LHCN-M2 (cell line): ENCODE measurements at regions not wholly inside any gene's neighbourhood (a gene's known extent, or its start where the extent isn't known, plus 50 kb on each side); places are given as distances from the start of the nearest gene placed in this dataset.
"Not testable (repeated sequence)": the region's sequence is repeated elsewhere in the genome, so short reads cannot be mapped to it uniquely, and the experiment has no call there.

ENCODE experiments used
- DNase-seq: peaks from one replicate; pipeline ENCODE4 v3.0.0-alpha.2; 2012; ENCODE audit warnings: low read depth

DNA sequence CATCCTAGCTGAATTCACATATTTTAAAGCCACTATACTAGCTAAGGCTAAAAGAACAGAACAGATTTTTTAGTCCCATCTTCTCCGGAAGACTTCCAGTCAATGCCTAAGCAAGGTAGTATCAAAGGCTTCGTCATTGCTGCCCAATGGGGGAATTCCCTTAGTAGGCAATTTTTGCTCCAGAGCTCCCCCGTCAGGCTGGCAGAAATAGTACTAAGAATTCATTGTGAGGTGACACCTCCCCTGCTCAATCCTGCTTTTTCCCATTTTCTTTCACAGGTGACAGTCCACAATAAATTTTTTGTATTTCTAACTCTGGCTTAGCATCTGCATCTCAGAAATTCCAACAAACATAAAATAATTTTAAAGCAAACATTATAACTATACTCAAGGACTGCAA lies 52.8 kb upstream of the SRSF6 start:
- DNase-seq, result no peak

DNA sequence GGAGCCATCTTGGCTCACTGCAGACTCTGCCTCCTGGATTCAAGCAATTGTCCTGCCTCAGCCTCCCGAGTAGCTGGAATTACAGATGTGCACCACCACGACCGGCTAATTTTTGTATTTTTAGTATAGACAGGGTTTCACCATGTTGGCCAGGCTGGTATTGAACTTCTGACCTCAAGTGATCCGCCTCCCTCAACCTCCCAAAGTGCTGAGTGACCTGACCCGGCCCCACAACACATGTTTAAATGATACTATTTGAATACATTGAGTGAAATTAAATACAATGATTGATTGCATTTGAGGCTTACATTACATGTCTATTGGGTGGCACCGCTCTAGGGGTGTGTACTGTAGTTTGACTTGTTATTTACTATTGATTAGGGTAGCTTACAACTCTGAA lies 56.8 kb upstream of the SRSF6 start:
- not testable (repeated sequence) for DNase-seq

DNA sequence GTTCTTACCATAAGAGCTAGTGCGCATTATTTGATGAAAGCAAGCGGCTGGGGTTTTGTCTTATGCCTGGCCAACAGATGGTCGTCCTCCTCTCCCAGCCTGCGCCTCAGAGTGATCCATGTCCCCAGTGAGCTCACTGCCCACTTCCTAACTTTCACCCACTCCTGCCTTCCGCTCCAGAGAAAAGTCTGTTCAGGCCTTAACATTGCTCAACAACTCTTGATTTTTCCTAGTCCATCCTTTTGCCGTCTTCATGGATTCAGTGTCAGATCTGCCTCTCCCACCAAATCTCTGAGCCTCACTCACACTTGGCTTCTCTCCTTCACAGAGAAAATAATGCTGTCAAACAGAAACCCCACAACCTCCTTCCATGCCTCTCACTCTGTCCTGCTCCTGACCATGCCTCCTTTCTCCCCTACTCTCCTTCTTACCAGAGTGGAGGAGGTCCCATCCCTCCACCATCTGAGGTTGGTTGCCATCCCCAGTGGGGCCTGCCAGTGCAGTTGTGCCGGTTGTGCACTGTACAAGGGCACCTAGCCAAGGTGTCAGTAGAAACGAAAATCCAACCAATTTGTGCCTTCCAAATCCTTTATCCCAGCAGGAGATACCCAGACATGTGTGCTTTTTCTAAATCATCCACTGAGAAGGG lies 58.9 kb upstream of the SRSF6 start:
- DNase-seq, result no peak

DNA sequence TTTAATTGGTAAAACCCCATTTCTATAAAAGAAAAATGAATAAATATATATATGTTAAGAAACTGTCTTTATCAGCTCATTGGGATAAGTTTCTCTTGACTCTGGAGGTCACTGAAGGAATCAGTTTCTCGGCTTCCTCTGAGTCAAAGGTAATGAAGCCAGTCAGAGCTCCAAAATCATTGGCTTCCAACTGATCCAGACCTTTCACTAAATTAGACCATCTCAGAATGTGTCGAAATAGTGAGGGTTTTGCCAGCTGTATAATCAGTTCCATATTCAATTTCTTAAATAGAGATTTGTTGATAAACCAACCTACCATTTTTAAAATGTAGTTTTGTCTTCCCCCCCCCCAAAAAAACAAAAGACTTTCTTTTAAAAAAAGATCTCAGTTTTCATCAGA lies 60.5 kb upstream of the SRSF6 start:
- no peak for DNase-seq

DNA sequence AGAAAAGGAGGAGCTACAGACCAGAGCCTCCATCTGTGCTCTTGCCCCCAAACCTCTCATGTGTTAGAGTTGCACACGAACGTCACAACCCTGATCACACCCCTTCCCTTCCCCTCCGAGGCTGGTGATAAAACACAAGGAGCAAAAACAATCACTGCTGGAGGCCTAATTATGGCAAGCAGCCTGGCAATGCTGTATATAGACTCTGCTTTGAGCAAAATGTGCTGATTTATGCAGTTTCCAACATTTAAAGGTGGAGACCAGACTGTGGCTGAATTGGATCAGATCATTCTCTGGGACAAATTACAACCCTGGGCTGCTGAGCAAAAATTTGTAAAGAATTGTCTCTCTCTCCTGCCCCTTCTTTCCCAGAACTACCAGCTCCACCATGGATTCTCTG lies 64.6 kb upstream of the SRSF6 start:
- DNase-seq, result no peak

DNA sequence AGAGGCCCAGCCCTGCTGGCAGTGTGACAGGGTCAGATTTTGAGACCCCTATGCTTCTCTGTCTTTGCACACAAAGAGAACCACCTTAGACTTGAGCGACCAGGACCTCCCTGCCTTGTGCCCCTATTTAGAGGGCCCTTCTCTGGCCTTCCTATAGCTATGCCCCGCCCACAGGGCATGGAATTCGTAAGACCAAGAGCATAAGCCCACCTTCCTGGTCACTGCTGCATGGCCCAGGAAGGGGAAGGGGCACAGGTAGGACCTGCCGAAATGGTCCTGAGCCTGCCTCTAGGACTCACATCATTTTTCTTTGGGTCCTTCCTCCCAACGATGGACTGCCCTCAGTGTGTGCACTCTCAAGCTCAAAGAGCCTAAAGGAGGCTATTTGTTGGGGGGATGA lies 65.1 kb upstream of the SRSF6 start:
- DNase-seq, result no peak

DNA sequence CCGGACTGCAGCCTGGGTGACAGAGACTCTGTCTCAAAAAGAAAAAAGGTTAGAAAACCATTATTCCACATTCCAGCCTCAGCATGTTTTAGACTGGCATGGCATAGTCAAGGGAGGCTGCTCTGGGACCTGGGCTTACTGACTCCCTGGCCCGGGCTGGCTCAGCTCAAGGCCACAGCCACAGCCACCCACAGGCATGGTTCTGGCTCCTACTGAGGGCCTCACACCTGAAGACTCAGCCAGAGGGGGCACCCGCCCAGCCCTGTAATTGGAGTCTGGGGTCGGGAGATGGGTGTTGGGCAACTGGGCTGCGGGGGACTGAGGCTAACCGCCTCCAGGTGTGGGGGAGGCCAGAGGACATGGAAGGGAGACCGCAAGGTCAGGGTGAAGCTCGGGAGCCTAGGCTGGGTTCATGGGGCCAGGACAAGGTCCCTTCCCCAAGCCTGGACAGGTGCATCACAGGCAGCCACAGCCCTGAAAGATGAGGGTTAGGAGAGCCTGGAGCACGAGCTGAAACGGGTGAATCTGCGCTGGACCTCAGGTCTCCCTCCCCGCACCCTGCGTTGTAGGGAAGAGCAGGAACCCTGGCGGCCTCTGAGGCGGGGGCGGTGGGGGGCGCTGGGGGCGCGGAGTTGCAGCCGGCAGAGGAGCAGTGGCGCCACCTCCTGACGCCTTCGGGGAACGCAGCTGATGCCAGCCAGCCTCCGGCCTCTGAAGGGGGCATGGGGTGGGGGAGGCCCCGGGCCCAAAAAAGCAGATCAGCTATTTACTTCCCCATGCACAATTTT lies 67.7 kb upstream of the SRSF6 start:
- no peak for DNase-seq

DNA sequence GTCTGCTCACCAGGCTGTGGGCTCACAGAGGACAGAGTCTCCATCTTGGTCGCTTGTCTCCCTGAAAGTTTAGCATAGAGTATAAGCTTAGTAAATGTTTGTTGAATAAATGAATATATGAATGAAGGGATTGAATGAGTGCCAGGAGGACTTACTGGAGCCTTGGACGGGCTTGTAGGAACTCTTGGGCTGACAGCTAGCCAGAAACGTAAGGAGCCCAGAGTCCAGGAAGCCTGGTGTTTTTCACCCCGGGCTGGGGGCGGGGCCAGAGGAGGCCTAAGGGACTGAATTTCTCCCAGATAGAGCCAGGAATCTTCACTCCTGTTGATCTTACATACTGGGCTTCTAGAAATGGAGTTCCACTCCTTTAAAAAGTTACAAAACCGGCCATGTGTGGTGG lies 68.5 kb upstream of the SRSF6 start:
- DNase-seq, result no peak

DNA sequence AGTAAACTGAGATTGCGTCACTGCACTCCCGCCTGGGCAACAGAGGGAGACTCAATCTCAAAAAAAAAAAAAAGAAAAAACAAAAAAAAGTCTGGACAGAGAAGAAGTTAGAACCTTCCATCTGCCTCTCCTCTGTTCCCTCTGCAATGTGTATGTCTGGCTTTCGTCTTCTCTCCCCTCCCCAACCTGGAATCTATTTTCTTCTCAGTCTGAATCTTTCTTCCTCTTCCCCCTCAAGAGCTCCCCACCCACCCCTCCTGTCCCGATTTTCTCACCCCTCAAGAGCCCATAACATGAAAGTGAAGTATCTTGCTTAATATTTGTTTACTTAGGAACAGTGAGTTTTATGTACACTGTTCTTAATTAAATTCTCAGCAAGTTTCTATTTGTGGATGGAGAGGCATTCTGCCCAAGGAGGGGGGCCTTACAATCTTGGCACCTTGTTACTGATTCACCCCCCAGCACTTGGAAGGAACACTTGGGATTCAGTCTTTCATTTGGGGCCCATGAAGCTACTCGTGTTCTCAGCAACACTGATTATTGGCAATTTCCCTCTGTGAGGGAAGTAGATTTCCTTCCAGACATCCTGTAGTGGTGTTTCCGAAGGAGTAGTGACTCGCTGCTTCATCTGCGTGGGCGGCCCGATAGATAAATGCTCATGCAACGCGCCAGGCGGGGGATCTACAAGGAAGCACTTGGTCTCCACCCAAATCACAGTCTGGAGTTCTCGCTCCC lies 69.3 kb upstream of the SRSF6 start:
- DNase-seq, result no peak

DNA sequence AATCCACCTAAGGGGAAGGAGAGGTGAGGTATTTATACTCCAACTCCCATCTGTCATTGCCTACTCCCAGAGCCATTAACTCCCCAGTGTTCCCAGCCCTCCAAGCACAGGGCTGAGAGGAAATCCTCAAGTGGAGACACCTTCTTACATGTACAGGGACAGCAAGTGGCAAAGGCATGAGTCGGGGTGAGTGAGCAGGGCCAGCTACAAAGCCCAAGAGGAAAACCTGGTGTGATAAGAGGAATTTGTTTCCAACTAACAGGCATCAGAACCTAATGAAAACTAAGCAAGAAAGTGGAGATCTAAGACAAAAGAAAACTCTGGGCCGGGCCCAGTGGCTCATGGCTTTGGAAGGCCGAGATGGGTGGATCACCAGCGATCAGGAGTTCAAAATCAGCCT lies 70.0 kb upstream of the SRSF6 start:
- DNase-seq, result no peak

DNA sequence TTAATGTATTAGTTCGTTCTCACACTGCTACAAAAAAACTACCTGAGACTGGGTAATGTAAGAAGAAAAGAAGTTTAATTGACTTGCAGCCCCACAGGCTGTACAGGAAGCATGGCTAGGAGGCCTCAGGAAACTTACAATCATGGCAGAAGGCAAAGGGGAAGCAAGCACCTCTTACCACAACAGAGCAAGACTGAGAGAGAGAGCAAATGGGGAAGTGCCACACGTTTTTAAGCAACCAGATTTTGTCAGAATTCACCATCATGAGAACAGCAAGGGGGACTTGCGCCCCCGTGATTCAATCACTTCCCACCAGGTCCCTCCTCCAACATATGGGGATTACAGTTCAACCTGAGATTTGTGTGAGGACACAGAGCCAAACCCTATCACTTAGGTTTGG lies 70.8 kb upstream of the SRSF6 start:
- no peak for DNase-seq

DNA sequence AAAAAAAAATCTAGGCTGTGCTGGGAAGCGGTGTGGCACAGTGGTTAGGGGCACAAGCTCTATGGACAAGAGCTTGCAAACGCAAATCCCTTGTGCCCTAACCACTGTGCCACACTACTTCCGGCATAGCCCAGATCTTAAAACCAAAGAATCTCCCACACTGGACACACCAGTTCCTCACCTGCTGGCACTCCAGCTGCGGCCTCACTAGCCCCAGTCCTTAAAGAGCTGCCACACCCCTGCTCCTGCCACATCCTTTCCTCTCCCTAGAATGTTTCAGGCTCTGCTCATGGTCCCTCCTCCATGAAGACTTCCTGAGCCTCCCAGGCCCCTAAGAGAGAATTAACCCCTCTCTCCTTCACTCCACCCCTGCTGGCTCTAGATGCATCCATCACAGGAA lies 71.8 kb upstream of the SRSF6 start:
- DNase-seq, result no peak

DNA sequence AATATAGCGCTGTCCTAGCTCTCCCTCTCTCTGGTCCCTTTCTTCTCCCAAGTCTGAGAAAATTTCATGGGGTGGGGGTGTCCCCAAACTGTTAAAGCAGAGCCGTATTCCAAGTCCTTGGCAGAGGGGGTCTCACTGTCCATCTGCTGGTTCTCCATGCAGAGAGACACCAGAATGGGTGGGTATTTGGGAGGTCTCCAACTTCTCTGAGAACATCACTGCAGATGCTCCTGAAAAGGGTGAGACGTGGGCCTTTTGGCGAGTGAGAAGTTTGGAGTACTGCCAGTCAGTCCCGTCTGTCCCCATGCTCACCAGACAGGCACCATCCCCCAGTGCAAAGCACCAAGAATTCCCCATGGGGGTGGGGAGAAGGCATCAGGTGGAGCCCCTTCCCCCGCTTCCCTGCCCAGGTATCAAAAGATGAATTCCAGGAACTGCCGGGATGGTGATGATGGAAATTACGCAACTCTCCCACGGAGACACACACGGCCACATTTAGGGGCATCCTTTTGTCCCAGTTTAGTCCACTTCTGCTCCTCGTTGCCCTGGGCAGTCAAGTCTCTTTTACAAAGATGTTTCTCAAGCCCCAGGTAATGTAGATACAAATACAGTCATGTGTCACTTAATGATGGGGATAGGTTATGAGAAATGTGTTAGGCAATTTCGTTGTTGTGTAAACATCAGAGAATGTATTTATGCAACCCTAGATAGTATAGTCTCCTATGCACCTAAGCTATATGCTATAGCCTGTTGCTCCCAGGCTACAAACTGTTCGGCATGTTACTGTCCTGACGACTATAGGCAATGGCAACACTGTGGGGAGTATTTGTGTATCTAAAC lies 73.4 kb upstream of the SRSF6 start:
- no peak for DNase-seq

DNA sequence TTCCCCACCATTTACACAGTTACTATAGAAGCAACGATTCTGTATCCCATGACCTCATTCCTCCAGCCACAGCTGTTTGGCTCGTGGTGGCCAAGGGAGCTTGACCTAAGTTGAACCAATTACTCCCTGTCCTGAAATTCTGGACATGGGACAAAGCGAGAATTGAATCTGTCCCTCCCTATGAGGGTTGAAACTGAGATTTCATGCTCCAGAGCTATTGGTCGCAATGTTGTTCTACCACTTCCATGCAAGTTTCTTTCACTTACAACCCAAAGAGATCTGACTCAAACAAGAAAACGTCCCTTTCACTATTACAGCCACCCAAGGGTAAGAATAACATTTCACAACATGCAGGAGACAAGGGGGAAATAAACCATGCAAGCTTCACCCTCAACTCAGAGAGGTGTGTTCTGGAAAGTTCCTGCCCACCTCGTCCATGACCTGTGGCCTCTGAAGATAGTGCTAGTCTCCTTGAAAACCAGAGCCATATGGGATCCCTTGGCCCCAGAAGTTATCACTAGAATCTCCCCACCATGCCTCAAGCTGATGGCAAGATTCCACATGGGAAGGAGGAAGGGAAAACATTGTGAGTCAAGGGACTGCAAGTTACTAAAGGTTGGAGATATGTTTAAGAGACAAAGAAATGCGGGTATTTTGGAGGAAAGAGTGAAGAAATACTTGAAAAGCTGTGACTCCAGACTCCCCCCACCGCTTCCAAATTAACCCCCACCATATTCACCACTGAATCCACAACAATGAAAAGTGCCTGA lies 74.5 kb upstream of the SRSF6 start:
- DNase-seq, result no peak

DNA sequence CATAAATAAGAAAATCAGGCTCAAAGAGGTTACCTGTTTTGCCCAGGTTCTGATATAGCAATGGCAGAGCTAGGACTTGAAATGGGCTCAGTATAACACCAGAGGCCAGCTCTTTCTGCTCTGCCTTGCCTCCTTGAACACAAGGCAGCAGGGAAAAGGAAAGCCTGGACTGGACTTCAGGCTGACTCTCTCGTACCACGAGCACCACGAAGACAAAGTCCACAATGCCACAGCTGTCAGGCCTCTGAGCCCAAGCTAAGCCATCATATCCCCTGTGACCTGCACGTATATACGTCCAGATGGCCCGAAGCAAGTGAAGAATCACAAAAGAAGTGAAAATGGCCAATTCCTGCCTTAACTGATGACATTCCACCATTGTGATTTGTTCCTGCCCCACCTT lies 75.6 kb upstream of the SRSF6 start:
- DNase-seq, result not testable (repeated sequence)

DNA sequence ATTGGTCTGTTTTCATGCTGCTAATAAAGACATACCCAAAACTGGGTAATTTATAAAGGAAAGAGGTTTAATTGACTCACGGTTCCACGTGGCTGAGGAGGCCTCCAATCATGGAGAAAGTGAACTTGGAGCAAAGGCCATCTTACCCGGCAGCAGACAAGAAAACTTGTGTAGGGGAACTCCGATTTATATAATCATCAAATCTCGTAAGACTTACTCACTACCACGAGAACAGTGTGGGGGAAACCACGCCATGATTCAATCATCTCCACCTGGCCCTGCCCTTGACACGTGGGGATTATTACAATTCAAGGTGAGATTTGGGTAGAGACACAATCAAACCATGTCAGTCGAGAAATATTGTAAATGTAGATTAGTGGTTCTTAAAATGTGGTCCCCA lies 76.2 kb upstream of the SRSF6 start:
- not testable (repeated sequence) for DNase-seq

DNA sequence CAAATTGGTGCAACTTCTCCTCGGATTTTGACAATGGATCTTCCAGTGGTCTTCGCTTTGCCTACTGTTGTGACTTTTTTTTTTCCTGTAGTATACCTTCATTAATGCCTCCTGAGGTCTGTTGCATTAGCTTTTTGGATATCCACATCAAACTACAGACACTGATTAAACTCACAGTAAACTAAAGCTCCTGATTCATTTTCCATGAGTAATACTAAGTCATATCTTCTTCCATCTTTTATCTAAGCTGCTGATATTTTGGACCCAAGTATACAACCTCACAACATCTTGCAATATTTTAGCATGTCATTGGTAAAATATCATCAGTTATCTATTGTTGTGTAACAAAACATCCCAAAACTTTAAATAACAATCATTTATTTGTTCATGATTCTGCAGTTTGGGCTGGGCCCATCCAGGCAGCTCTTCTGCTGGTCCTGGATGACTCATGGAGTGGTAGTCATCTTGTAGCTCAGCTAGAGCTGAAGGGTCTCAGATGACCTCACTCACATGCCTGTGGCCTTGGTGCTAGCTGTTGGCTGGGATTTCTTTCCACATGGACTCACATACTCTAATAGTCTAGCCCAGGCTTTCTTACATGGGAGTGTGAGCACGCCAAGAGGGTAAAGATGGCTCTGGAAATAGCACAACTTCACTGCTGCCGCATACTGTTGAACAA lies 78.3 kb upstream of the SRSF6 start:
- peak; percentile 13 for DNase-seq

DNA sequence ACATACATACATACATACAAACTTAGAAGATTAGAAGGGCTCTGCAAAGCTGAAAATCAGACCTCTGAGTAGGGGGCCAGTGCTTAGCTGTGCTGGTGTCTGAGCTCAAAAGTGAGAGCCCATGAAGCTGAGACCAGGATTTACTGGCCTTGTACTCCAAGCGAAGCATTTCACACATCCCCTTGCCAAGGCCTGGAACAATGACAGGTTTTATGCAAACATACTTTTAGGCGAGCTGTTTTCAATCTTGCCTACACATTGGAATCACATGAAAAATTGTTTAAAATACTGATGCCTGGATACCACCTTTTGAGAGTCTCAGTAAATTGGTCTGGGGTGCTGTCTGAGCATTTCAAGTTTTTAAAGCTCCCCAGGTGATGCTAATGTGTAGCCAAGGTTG lies 80.9 kb upstream of the SRSF6 start:
- no peak for DNase-seq

DNA sequence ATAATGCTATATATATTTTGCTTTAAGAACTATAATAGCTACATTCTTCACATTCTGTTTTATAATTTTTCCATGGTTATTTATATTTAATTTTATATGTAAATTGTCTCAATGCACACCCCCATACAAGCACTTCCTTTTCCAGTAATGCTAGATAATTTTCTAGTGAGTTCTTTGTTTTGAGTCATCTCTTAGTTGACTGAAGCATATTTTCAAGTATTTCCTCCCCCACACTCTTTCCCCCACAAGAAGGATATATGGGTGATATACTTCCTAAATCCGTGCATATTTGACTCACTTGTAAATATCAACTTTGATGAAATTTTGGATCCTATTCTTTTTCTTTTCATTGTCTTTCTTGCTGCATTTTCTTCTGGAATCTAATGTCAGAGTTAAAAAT lies 82.1 kb upstream of the SRSF6 start:
- DNase-seq, result no peak

DNA sequence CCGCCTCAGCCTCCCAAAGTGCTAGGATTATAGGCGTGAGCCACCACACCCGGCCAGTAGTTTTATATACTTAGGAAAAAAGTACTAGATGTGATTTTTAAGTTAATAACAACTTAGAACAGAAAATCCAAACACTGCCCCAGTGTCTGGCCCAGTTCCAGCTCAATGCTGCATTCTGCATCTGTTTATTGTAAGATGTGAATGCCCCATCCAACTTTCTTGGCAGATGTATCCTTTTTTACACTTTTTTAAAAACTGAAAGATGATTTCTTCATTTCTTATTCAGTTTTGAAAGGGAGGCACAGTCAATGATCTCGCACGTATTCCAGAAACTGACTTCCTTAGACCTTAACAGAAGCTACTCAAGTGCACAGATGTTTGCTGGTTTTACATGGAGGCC lies 85.6 kb upstream of the SRSF6 start:
- DNase-seq, result no peak

DNA sequence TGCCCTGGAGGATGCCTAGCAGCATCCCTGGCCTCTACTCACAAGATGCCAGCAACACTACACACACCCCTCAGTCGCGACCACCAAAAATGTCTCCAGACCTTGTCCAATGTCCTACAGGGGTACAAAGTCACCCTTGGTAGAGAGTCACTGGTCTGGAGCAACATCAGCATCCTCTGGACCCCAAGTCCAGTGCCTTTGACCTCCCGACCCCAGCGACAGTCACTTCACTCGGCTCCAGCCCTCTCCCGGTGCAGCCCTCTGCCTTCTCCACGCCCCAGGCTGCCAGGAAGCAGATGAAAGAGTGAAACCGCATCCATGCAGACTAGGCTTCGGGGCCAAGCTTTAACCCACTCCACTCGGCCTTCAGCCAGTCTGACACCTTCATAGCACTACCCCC lies 92.0 kb upstream of the SRSF6 start:
- no peak for DNase-seq
